DOHH2 (cell line): ENCODE measurements at regions not wholly inside any gene's neighbourhood (a gene's known extent, or its start where the extent isn't known, plus 50 kb on each side); places are given as distances from the start of the nearest gene placed in this dataset.

Source experiments
- CTCF ChIP-seq: fragments of 200-600 bp; sonication (generic); IDR thresholded peaks from one replicate; pipeline ENCODE4 v1.5.1; 2014; ENCODE audit warnings: antibody characterized with exemption, mild to moderate bottlenecking, low read depth, low read length; ENCODE audit not compliant: poor library complexity, severe bottlenecking
- EZH2phosphoT487 ChIP-seq: fragments of 200-600 bp; sonication (generic); IDR thresholded peaks from 2 replicates; pipeline ENCODE4 v1.6.1; 2017; ENCODE audit warnings: borderline replicate concordance, mild to moderate bottlenecking, antibody characterized with exemption, low read length, moderate library complexity, mixed read lengths

- TF ChIP-seq CTCF, result no peak
- no peak for TF ChIP-seq EZH2phosphoT487
Observed at GRCh38 chr5:87588316-87588715, 175.6 kb upstream of the CCNH start.
